GM18951 (cell line): ENCODE measurements at regions not wholly inside any gene's neighbourhood (a gene's known extent, or its start where the extent isn't known, plus 50 kb on each side); places are given as distances from the start of the nearest gene placed in this dataset.

ENCODE experiments used
- POLR2A ChIP-seq: IDR thresholded peaks from 4 replicates; pipeline ENCODE4 v1.6.1; 2011; ENCODE audit warnings: mild to moderate bottlenecking; ENCODE audit not compliant: insufficient read length, insufficient read depth; ENCODE audit errors: extremely low read depth
- in situ Hi-C: fragments of 300-500 bp; cut with MboI; formaldehyde crosslinking; loops from one replicate; pipeline ENCODE4 v1.12.0; 2022; ENCODE audit warnings: low sequenced_read_pairs, mixed read lengths, inconsistent platforms; ENCODE audit not compliant: unreplicated experiment

DNA sequence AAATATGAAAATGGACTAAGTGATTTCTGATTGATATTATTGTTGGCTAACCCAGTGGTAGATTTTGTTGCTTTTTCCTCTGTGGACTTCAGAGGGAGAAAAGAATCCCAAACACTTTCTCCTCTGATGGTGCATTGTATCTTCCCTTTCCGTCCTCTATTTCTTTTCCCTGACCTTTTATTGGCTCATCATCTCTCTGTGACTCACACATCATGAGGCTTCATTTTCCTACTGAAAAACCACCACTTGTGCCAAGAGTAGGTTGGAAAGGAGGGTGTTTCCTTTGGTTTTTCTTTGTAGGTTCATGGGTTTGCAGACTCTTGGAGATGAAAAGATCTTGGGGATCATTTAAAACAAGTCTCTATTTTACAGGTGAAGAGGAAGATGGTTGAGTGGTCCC lies 311.7 kb upstream of the JAG1 start:
- in situ Hi-C loops, result no loop called here
- no peak for TF ChIP-seq POLR2A

DNA sequence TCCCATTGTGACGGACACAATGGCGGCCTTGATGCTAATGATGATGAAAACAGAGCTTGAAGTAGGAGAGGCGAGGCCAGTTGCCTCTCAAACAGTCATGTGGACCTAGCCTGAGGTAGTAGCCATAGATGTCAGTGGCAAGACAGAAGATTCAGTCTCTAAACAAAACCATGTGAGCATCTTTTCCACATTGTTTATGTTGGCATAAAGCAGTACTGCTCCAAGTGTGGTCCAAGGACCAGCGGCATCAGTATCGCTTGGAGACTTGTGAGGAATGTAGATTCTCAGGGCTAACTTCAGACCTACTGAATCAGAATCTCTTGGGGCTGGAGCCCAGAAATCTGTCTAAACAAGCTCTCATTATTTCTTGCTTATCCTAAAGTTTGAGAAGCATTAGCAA lies 312.8 kb upstream of the JAG1 start:
- in situ Hi-C loops, result no loop called here

DNA sequence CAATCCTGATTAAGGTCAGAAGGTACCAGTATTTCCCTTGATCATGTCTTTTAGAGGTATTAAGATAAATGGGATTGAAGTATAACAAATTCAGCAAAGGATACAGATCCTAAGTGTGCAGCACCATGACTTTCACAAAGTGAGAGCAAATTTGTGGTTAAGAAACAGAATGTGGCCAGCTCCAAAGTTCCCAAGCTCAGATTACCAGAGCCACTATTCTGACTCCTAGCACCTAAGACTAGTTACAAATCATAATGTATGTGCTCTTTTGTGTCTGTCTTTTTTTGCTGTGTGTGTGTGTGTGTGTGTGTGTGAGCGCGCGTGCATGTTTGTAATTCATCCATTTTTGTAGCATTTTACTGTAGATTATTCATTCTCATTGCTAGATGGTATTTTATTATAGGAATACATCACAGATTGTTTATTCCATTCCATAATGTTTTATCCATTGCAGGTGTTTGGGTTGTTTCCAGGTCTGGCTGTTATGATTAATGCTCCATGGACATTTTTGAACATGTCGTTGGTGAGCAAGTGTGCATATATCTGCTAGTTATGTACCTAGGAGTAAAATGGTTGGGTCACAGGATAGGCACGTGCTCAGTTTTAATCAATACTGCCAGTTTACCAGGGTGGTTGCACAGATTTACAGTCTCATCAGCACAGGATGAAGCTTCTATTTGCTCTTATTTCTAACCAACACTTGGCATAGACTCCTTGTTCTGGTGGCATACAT lies 314.0 kb upstream of the JAG1 start:
- no peak for TF ChIP-seq POLR2A
- in situ Hi-C loops, result no loop called here

More for the DNA sequence above, 312.8 kb upstream of the JAG1 start:
- no peak for TF ChIP-seq POLR2A

DNA sequence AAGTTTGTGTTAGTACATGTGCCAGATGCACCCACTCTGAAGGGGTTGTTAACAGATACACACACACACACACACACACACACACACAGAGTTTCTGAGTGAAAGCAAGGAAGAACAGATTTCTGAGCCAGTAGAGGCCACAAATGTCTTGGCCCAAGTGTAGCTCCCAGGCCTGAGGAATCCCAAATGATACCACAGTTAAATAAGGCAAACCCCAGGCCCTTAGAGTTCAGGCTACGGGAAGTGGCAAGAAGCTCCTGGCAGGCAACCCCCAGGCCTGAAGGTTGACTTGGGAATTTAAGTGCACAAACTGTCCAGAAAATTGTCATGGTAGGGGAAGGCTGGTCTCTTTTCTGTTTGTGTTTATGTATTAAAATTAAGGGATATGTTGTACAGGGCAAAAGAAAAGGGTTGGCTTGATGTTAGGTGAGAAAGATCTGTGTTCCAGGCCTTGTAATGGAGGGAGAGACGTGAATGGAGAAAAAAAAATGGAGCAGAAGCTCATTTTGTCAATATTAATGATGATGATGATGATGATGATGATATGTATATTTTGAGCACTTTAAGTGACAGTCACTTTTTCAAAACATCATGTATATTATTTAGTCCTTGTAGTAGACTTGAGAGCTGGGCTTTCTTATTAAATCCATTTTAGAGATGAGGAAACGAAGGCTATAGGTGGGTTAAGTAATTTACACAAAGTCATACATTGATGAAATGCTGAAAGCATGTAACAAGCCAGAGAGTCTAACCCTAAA lies 317.0 kb upstream of the JAG1 start:
- in situ Hi-C loops, result no loop called here
- TF ChIP-seq POLR2A, result no peak

DNA sequence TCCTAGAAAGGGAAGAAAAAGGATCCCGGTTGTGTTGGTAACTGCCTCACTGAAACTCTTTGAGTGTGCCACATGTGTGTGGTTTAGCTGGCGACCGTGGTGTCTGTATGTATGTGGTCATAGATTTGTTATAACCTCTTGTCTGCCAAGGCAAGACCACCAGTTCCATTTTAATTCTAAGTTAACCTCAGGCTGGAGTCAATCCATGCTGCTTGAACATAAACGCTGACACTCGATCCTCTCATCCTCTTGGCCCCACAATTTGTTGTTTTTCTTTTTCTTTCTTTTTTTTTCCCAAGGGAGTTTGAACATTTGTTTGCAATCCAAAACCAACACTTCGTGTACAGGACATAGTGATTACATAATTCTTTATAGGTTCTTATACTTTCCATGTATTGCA lies 318.9 kb upstream of the JAG1 start:
- no peak for TF ChIP-seq POLR2A
- in situ Hi-C loops, result no loop called here

DNA sequence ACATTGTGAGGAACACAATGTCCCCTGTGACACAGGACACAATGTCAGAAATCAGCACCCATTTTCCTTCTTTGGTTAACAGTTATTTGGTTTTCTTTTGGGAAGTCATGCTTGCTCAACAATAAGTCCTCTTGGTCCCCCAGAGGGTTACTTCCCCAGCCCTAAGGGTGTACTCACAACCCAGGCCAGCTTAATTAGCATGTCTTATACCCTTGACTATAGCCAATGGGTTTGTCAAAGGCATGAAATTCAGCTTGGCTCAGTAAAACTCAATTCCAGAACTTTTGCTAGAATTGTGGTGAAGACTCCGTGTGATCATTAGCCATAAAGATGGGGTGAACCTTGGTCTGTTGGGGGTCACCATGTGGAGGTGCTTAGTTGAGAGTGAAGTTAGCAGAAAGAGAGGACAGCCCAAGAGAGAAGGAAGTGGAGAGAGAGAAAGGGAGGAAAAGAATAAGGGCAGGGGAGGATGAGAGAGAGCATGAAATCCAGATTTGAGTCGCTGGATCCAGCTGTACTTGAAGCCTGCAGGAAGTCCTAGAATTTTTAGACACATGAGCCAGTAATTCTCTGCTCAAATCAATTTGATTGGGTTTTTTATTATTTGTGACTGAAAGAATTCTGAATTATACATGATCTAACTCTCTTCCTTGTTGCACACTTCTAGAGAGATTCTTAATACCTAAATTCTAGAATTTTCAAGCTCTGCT lies 321.3 kb upstream of the JAG1 start:
- no peak for TF ChIP-seq POLR2A
- in situ Hi-C loops, result no loop called here

DNA sequence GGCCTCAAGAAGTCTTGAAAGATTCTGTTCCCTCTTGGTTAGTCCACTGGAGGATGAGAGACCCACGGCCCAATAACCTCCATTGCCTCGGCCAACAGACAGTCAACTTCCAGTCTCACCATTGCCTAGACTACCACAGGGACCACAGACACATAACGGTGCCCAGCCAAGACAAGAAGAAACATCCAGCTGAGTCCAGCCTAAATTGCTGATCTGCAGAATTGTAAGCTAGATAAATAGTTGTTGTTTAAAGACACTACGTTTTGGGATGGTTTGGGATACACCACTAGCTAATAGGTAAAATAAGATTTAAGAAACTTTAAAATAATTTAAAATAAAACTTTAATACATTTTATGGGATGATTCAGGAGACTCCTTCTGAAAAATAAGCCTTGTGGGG lies 324.7 kb upstream of the JAG1 start:
- no peak for TF ChIP-seq POLR2A
- in situ Hi-C loops, result no loop called here

DNA sequence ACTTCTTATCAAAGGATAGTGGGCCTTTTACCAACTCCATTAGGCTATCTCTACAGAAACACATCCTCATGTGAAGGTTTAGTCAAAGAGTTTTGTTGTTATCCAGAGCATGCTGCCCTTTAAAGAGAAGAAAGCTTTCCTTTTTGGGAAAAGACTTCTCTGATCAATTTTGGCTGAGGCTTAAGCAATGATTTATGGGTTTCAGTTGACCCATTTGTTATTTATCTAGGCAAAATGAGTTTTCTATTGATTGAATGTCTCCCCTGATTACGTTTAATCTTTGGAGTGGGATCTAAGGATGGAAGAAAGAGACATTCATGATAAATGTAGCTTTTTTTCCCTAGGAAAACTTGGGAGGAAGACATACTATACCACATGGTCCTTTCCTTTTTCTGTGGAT lies 326.6 kb upstream of the JAG1 start:
- no peak for TF ChIP-seq POLR2A
- in situ Hi-C loops, result no loop called here

DNA sequence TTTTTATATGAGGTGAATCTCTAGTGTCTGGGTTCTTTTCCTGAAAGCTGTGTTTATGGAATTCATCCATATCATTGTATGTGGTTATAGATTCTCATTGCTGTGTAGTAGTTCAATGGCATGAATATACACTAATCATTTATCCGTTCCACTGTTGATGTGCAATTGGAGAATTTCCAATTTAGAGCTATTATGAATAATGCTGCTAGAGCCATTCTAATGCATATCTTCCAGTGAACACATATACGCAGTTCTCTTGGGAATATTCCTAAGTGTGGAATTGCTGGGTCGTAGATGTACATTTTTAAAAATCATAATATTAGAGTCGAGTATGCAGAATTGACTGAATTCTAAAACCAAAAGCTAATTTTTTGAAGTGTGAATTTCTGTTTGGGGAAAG lies 327.5 kb upstream of the JAG1 start:
- no peak for TF ChIP-seq POLR2A
- in situ Hi-C loops, result no loop called here

DNA sequence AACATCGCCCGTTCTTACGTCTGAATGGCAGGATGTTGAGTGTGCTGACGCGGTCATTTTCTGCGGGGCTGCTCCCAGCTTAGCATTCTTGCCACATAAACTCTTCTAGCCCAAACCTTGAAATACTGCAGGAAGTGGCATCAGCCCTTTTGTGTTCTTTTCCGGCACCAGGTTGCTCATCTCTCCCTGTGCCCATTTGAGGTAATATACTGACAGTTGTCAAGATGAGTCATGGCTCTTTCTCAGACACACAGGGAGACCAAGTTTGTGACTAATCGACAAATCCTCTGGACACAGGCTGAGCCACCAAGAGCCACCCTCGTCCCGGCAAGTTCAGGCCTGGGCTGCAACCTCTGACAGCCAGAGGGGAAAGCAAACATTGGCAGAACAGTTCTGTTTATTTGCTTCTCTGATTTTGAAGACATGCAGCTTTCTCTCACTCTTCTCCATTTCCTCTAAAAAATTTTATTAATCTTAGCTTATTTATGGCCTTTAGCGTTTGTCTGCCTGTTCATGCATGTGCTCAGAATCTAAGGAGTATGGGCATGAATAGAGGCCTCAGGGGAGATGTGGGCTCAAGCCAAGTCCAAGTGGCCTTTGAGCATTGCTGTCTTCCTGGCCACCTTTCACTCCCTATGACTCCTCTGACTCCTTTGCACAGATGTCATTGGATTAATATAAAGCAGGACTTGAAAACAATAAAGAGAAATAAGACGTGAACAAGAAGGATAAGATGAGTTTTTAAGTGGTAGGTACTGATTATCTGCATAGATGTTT lies 328.2 kb upstream of the JAG1 start:
- no peak for TF ChIP-seq POLR2A
- in situ Hi-C loops, result no loop called here

DNA sequence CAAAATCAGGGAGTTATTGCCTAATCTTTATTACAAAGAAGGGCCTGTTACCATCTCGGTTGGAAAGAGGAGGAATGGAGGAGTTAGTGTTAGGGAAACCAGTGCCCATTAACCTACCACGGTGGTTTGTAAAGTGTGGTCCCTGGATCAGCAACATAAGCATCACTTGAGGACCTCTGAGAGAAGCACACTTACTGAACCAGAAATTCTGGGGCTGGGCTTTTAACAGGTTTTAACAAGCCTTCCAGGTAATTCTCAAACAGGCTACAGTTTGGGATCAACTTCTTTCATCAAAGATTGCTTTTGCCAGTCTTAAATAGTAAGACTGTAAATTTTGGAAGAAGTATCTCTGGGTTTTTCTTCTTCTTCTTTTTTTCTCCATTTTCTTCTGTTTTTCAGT lies 329.5 kb upstream of the JAG1 start:
- no peak for TF ChIP-seq POLR2A
- in situ Hi-C loops, result no loop called here

DNA sequence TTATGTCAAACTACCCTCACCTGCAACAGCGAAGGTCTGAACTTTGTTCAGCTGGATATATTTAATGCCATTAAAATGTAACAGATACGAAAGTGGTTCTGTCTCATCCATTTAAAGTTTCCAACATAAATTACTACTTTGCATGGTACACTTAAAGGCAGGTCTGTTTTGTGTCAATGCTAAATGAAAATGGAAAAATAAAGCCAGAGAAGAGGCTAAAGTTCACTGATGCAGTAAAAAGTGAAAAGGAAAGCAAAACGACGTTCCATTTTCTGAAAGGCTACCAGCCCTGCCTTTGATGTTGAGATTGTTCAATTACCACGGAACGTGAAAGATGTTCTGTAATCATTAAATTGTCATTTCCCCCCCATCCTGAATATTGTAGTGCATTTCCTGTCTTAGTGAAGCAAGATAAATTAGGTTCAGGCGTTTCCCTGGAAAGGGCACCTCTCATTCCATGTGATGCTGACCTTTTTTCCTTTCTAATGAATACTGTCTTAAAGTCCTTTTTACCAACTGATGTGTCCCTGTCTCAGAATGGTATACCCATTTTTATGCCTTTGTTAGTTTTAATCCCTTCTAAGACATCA lies 334.7 kb upstream of the JAG1 start:
- in situ Hi-C loops, result no loop called here
- no peak for TF ChIP-seq POLR2A

DNA sequence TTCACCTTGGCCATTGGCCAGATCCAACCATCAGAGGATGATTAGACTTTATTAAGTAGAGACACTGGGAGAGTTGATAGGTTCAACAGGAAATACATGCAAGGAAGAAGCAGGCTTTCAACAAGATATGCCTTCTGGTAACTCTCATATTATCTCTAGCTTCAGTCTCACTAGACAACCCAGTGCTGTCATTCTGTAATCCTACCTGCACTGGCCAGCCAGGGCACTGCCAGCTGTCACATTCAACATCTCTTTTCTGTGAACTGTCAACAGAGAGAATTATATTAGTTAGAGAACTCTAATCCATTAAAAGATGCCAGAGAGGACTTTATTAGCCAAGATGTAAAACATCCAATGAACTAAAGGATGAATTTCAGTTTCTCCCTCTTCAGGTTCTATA lies 337.9 kb upstream of the JAG1 start:
- in situ Hi-C loops, result no loop called here
- TF ChIP-seq POLR2A, result no peak

DNA sequence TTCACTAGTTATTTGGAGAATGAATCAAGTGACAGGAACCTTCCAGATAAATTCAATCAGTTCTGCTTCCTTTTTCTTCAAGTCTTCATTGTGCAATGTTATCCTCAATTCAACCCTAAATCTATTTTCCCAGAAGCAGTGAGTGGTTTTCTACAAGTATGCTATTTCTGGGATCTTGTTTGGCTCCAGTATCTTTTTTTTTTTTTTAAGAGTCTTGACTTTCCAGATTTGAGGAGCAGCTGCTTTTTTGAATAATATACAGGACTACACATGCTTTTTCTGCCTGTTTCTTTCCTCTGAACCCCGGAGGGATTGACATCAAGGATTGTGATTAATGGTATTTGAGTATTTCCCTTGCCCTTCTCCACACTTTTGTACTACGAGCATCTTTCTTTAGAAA lies 339.2 kb upstream of the JAG1 start:
- in situ Hi-C loops, result no loop called here
- no peak for TF ChIP-seq POLR2A
